GM21576 (cell line): ENCODE measurements at regions not wholly inside any gene's neighbourhood (a gene's known extent, or its start where the extent isn't known, plus 50 kb on each side); places are given as distances from the start of the nearest gene placed in this dataset.
"Not testable (repeated sequence)": the region's sequence is repeated elsewhere in the genome, so short reads cannot be mapped to it uniquely, and the experiment has no call there.

Source experiments
- ATAC-seq: cut with Tn5 transposase; IDR thresholded peaks from one replicate; pipeline ENCODE4 v1.9.1; 2021; ENCODE audit warnings: mild to moderate bottlenecking, moderate library complexity; ENCODE audit not compliant: unreplicated experiment

GRCh38 chr17:51387582-51387981 lies 127.2 kb downstream of the UTP18 start:
- ATAC-seq = no peak

- no peak for ATAC-seq
Observed at GRCh38 chr17:51387986-51388385, 127.6 kb downstream of the UTP18 start.

- no peak for ATAC-seq
Observed at GRCh38 chr17:51389875-51390274, 129.5 kb downstream of the UTP18 start.

- no peak for ATAC-seq
Observed at GRCh38 chr17:51391982-51392654, 131.8 kb downstream of the UTP18 start.

GRCh38 chr17:51395621-51396020 lies 135.3 kb downstream of the UTP18 start:
- no peak for ATAC-seq

- ATAC-seq = no peak
Observed at GRCh38 chr17:51397361-51398127, 137.2 kb downstream of the UTP18 start.

- ATAC-seq = no peak
Observed at GRCh38 chr17:51398128-51398525, 137.8 kb downstream of the UTP18 start.

- no peak for ATAC-seq
Observed at GRCh38 chr17:51398687-51399086, 138.3 kb downstream of the UTP18 start.

- ATAC-seq = no peak
Observed at GRCh38 chr17:51401279-51401678, 140.9 kb downstream of the UTP18 start.

- no peak for ATAC-seq
Observed at GRCh38 chr17:51402899-51403298, 142.6 kb downstream of the UTP18 start.

- ATAC-seq = no peak
Observed at GRCh38 chr17:51407576-51407975, 147.2 kb downstream of the UTP18 start.

GRCh38 chr17:51419476-51419875 lies 159.1 kb downstream of the UTP18 start:
- no peak for ATAC-seq

GRCh38 chr17:51421525-51421924 lies 161.2 kb downstream of the UTP18 start:
- no peak for ATAC-seq

- ATAC-seq = no peak
Observed at GRCh38 chr17:51422634-51423033, 162.3 kb downstream of the UTP18 start.

- ATAC-seq = no peak
Observed at GRCh38 chr17:51423421-51424160, 163.2 kb downstream of the UTP18 start.

- no peak for ATAC-seq
Observed at GRCh38 chr17:51425773-51426172, 165.4 kb downstream of the UTP18 start.

- ATAC-seq = no peak
Observed at GRCh38 chr17:51427323-51427811, 167.0 kb downstream of the UTP18 start.

- peak; percentile 78 for ATAC-seq
Observed at GRCh38 chr17:51427856-51428255, 167.5 kb downstream of the UTP18 start.

- no peak for ATAC-seq
Observed at GRCh38 chr17:51428668-51429495, 168.5 kb downstream of the UTP18 start.

GRCh38 chr17:51429938-51430337 lies 169.6 kb downstream of the UTP18 start:
- not testable (repeated sequence) for ATAC-seq

- no peak for ATAC-seq
Observed at GRCh38 chr17:51430591-51430990, 170.2 kb downstream of the UTP18 start.
